Kidney epithelial cell (primary cell): ENCODE measurements at regions not wholly inside any gene's neighbourhood (a gene's known extent, or its start where the extent isn't known, plus 50 kb on each side); places are given as distances from the start of the nearest gene placed in this dataset.

Source experiments
- DNase-seq: peaks from one replicate; pipeline ENCODE4 v3.0.0-alpha.2; 2010; ENCODE audit warnings: low read depth
- H3K27me3 ChIP-seq: 2 replicates; pipeline ENCODE4 v1.6.0; 2011; ENCODE audit warnings: low read length; ENCODE audit not compliant: control insufficient read depth, insufficient read depth
- H3K36me3 ChIP-seq: 2 replicates; pipeline ENCODE4 v1.5.1; 2011; ENCODE audit warnings: low read length; ENCODE audit not compliant: control insufficient read depth, insufficient read depth
- H3K4me3 ChIP-seq: 2 replicates; pipeline ENCODE4 v1.5.1; 2011; ENCODE audit warnings: low read depth, mild to moderate bottlenecking, control low read depth, low read length
- TF ChIP-seq, protein P1 (sequence below): IDR thresholded peaks from 2 replicates; pipeline ENCODE4 v1.5.1; 2011; ENCODE audit warnings: mild to moderate bottlenecking, moderate library complexity, low read length, control low read depth, inconsistent platforms; ENCODE audit not compliant: insufficient read depth, poor library complexity, severe bottlenecking

DNA sequence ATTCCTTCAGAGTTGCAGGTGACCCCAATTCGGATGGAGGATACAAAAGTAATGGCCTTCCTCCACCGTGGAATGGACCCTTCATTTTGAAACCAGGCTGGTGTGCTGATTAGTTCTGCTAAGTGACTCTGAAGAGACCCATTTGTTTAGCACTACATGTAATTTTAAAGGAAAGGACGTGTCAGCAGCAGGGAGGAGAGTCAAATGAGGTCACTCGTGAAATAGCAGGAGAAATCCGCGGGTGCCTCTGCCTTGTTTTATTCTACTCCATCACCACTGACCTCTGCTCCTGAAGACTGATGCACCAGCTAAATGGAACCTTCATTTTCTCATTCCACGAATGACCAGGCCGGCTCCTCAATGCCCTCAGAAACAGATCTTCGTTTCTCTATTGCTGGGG, 589.2 kb downstream of the CDH11 start:
- Histone ChIP-seq H3K36me3 (no peaks in the 10 kb centered on the region), H3K27me3 (no peaks in the 10 kb centered on the region)
- DNase-seq = no peak

DNA sequence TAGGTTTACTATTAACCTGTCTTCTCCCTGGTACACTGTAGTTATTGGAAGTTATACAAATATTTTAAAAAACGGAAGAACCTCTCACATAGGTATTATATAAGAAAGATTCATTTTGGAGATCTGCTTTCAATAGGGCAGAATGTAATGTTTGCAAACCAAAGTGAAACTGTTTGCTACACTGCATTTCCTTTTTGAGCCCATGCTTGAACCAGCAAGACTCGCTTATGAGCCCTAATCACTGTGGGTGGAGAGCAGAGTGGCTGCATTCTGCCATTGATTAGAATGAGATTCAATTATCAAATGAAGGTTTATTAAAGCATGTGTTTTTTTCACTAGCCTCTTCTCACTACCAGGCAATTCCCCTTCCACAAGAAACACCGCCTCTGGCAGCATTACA, 589.7 kb downstream of the CDH11 start:
- TF ChIP-seq, protein P1, sequence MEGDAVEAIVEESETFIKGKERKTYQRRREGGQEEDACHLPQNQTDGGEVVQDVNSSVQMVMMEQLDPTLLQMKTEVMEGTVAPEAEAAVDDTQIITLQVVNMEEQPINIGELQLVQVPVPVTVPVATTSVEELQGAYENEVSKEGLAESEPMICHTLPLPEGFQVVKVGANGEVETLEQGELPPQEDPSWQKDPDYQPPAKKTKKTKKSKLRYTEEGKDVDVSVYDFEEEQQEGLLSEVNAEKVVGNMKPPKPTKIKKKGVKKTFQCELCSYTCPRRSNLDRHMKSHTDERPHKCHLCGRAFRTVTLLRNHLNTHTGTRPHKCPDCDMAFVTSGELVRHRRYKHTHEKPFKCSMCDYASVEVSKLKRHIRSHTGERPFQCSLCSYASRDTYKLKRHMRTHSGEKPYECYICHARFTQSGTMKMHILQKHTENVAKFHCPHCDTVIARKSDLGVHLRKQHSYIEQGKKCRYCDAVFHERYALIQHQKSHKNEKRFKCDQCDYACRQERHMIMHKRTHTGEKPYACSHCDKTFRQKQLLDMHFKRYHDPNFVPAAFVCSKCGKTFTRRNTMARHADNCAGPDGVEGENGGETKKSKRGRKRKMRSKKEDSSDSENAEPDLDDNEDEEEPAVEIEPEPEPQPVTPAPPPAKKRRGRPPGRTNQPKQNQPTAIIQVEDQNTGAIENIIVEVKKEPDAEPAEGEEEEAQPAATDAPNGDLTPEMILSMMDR = no peak
- no peak for DNase-seq
- H3K27me3 ChIP-seq = no peaks in the 10 kb centered on the region
- no peak overlapping the region for H3K4me3 ChIP-seq
- no peaks in the 10 kb centered on the region for H3K36me3 ChIP-seq

More for the DNA sequence above, 589.2 kb downstream of the CDH11 start:
- H3K4me3 ChIP-seq = no peak overlapping the region
- TF ChIP-seq, protein P1 = no peak

DNA sequence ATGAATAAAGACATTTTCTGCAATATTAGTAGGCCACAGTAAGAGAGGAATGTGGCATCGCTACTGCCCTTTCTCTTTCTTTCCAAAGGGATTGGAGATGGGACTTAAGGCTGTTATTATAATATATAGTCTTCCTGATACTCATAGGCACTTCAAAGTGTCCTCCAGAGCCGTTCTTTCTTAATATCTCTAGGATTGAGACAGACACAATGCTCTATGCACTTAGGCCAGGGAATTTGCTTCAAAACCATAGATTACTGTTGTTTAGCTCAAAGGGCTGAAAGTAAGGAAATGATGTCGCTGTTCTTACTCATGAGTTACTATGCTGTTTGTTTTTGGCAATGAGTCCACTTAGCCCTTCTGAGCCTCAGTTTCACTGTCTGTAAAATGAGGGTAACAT, 590.5 kb downstream of the CDH11 start:
- TF ChIP-seq, protein P1 = no peak
- no peak for DNase-seq
- Histone ChIP-seq H3K27me3 (no peaks in the 10 kb centered on the region), H3K4me3 (no peak overlapping the region), H3K36me3 (no peaks in the 10 kb centered on the region)

DNA sequence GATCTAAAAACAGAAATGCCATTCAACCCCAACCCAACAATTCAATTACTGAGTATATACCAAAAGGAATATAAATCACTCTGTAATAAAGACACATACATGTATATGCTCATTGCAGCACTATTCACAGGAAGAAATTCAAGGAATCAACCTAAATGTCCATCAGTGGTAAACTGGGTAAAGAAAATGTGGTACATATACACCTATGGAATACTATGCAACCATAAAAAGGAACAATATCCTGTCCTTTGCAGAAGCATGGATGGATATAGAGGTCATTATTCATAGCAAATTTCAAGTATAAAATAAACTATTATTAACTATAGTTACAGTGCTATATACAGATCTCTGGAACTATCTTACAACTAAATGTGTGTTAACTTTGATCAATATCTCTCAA, 599.3 kb downstream of the CDH11 start:
- no peaks in the 10 kb centered on the region for H3K36me3 ChIP-seq
- no peak for DNase-seq
- no peaks in the 10 kb centered on the region for H3K27me3 ChIP-seq
- TF ChIP-seq, protein P1 = no peak
- H3K4me3 ChIP-seq = no peak overlapping the region

DNA sequence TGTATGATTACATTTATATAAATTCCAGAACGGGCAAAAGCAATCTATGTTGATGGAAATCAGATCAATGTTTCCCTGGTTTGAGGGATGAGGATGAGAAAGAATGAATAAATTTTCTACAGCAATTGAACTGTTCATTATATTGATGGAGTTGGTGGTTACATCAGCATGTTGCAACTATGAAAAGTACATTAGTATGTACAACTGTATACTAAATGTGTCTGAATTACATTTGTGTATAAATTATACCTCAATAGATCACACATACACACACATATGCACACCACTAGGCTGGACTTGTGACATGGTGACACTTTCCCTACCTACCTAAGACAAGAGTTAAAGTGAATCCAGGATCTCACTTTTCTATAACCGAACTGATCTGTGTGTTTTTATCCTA, 608.0 kb downstream of the CDH11 start:
- no peaks in the 10 kb centered on the region for H3K27me3 ChIP-seq
- no peaks in the 10 kb centered on the region for H3K36me3 ChIP-seq
- H3K4me3 ChIP-seq = no peak overlapping the region
- TF ChIP-seq, protein P1 = no peak
- DNase-seq = no peak

DNA sequence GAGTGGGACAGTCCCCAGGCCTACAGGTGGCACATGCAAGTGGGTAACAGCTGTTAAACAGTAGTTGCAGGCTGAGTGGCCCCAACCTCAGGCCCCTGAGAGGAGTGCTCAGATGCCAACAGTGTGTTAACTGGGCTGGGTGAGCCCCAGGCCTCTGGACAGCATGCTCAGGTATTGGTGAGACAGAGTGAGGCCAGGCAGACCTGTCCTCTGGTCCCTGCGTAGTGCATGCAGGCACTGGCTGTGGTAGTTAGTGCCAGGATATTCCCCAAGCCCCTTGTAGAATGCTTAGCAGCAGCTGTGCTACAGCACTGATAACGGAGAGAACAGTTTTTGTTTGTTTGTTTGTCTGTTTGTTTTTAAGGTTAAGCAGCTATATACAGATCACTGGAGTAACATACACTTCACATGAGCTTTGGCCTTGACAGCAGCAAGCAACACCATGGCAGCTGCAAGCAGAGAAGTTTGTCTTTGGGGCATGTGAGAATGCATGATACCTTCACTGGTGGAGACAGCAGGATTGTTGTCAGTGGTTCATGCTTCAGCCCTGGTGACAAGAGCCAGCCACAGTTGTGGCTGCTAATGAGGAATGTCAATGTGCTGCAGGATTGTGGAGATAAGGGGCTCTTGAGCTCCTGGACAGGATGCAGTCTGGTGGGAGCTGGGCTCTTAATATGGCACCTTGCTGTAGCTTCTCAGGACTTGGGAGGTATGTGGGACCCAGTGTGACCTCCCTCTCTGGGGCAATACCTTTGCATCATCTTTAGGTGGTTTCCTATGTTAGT, 614.4 kb downstream of the CDH11 start:
- H3K27me3 ChIP-seq = no peaks in the 10 kb centered on the region
- TF ChIP-seq, protein P1 = no peak
- H3K4me3 ChIP-seq = no peak overlapping the region
- no peak for DNase-seq
- no peaks in the 10 kb centered on the region for H3K36me3 ChIP-seq
